H1 (cell line): ENCODE measurements at regions not wholly inside any gene's neighbourhood (a gene's known extent, or its start where the extent isn't known, plus 50 kb on each side); places are given as distances from the start of the nearest gene placed in this dataset.

Experiments
- CTCF ChIA-PET: fragments of 300-600 bp; sonication (Branson Sonifier 250); formaldehyde crosslinking; loops from one replicate; lab custom pipeline; 2021; ENCODE audit not compliant: partially characterized antibody; lab: Charles Lee
- POLR2A ChIA-PET: fragments of 300-600 bp; sonication (Branson Sonifier 250); formaldehyde crosslinking; loops from one replicate; lab custom pipeline; 2021; ENCODE audit warnings: inconsistent platforms; ENCODE audit not compliant: partially characterized antibody; lab: Charles Lee
- DNase-seq, 2 experiments: peaks; one replicate each; pipeline versions ENCODE4 v3.0.0 to v3.0.0-alpha.2; 2010 to 2022; ENCODE audit warnings: low spot score in 2 of 2, low read depth in 1 of 2, mixed read lengths in 1 of 2
- FAIRE-seq: peaks from 2 replicates; lab custom pipeline; 2011; peaks lifted over from hg19 to GRCh38; lab: Jason Lieb, UNC
- H2AFZ ChIP-seq: 2 replicates; pipeline ENCODE4 v1.8.1; 2012; ENCODE audit warnings: low read length, inconsistent platforms
- H2AK5ac ChIP-seq: 2 replicates; pipeline ENCODE4 v1.6.1; 2013; ENCODE audit warnings: low read depth, low read length
- H2BK120ac ChIP-seq: replicated peaks from 2 replicates; pipeline ENCODE3; 2013; ENCODE audit warnings: low read depth, low read length, inconsistent platforms
- H2BK12ac ChIP-seq: 2 replicates; pipeline ENCODE4 v1.6.1; 2013; ENCODE audit warnings: low read depth, low read length
- H2BK15ac ChIP-seq: 2 replicates; pipeline ENCODE4 v1.6.1; 2013; ENCODE audit warnings: low read length
- H2BK20ac ChIP-seq: 2 replicates; pipeline ENCODE4 v1.6.1; 2013; ENCODE audit warnings: low read length
- H2BK5ac ChIP-seq: 2 replicates; pipeline ENCODE4 v1.6.1; 2013; ENCODE audit warnings: low read depth, low read length
- H3K14ac ChIP-seq: 2 replicates; pipeline ENCODE4 v1.6.1; 2013; ENCODE audit warnings: inconsistent platforms; ENCODE audit not compliant: insufficient read length
- H3K18ac ChIP-seq: 2 replicates; pipeline ENCODE4 v1.6.1; 2013; ENCODE audit warnings: low read length; ENCODE audit errors: extremely low read depth
- H3K23ac ChIP-seq: 2 replicates; pipeline ENCODE4 v1.6.1; 2013; ENCODE audit warnings: inconsistent platforms; ENCODE audit not compliant: insufficient read length
- H3K23me2 ChIP-seq: 2 replicates; pipeline ENCODE4 v1.6.1; 2013; ENCODE audit warnings: low read depth, low read length
- H3K27ac ChIP-seq: 2 replicates; pipeline ENCODE4 v1.6.1; 2011; ENCODE audit warnings: low read depth, low read length, inconsistent platforms
- H3K27me3 ChIP-seq, 4 experiments: replicated peaks in 1 of 4; 1 replicate in 1 of 4; 2 replicates in 3 of 4; pipeline versions ENCODE4 v1.6.1 to v1.8.1; 2011 to 2013; ENCODE audit warnings: low read length in 3 of 4, mild to moderate bottlenecking in 3 of 4, inconsistent platforms in 2 of 4, mixed read lengths in 2 of 4, moderate library complexity in 1 of 4; ENCODE audit not compliant: control insufficient read depth in 3 of 4, insufficient read depth in 3 of 4; ENCODE audit errors: extremely low read depth in 1 of 4
- H3K36me3 ChIP-seq, 4 experiments: 2 replicates each; pipeline versions ENCODE4 v1.6.1 to v1.8.1; 2011 to 2013; ENCODE audit warnings: mild to moderate bottlenecking in 4 of 4, low read length in 3 of 4, moderate library complexity in 2 of 4, control low read depth in 1 of 4, inconsistent platforms in 1 of 4; ENCODE audit not compliant: insufficient read depth in 4 of 4, control insufficient read depth in 2 of 4
- H3K4ac ChIP-seq: replicated peaks from 2 replicates; pipeline ENCODE3; 2013; ENCODE audit warnings: low read length, low read depth, mixed read lengths, inconsistent platforms; ENCODE audit not compliant: insufficient read length
- H3K4me1 ChIP-seq, 4 experiments: replicated peaks in 1 of 4; 1 replicate in 1 of 4; 2 replicates in 3 of 4; pipeline versions ENCODE4 v1.6.1 to v1.8.1; 2011 to 2013; ENCODE audit warnings: low read length in 3 of 4, inconsistent platforms in 2 of 4, mixed read lengths in 1 of 4; ENCODE audit not compliant: insufficient read depth in 4 of 4, control insufficient read depth in 3 of 4
- H3K4me2 ChIP-seq, 2 experiments: 2 replicates each; pipeline versions ENCODE4 v1.6.1 to v1.8.1; 2011 to 2013; ENCODE audit warnings: low read depth in 2 of 2, low read length in 2 of 2, control low read depth in 1 of 2, inconsistent platforms in 1 of 2, mild to moderate bottlenecking in 1 of 2; ENCODE audit not compliant: insufficient read depth in 1 of 2
- H3K4me3 ChIP-seq, 4 experiments: fragments of 200-600, 300-600 bp in 1 of 4; sonication (generic), shearing (Covaris generic), sonication (Bioruptor Twin) in 1 of 4; 2 replicates each; pipeline versions ENCODE4 v1.5.1 to v1.8.1; 2011 to 2016; ENCODE audit warnings: low read length in 4 of 4, low read depth in 3 of 4, control low read depth in 2 of 4, inconsistent platforms in 2 of 4, mild to moderate bottlenecking in 2 of 4, mixed read lengths in 1 of 4, moderate library complexity in 1 of 4; ENCODE audit not compliant: insufficient read depth in 2 of 4; ENCODE audit errors: extremely low read depth in 1 of 4
- H3K56ac ChIP-seq: replicated peaks from 2 replicates; pipeline ENCODE3; 2013; ENCODE audit warnings: low read depth, mild to moderate bottlenecking, mixed read lengths, low read length, inconsistent platforms; ENCODE audit not compliant: insufficient read length
- H3K79me1 ChIP-seq: 2 replicates; pipeline ENCODE4 v1.6.1; 2013; ENCODE audit warnings: low read depth, low read length, control low read depth
- H3K79me2 ChIP-seq, 2 experiments: 2 replicates each; pipeline versions ENCODE4 v1.6.1 to v1.8.1; 2012 to 2013; ENCODE audit warnings: low read length in 2 of 2, mild to moderate bottlenecking in 2 of 2, inconsistent platforms in 1 of 2; ENCODE audit not compliant: insufficient read depth in 2 of 2, control insufficient read depth in 1 of 2
- H3K9ac ChIP-seq, 4 experiments: replicated peaks in 1 of 4; 1 replicate in 1 of 4; 2 replicates in 3 of 4; pipeline versions ENCODE4 v1.6.1 to v1.8.1; 2011 to 2013; ENCODE audit warnings: low read depth in 3 of 4, low read length in 3 of 4, control low read depth in 2 of 4, mild to moderate bottlenecking in 2 of 4, moderate library complexity in 2 of 4, inconsistent platforms in 1 of 4; ENCODE audit errors: extremely low read depth in 1 of 4
- H3K9me3 ChIP-seq, 2 experiments: 2 replicates each; pipeline versions ENCODE4 v1.6.1 to v1.8.1; 2012 to 2013; ENCODE audit warnings: mild to moderate bottlenecking in 2 of 2, moderate library complexity in 2 of 2, control low read depth in 1 of 2, inconsistent platforms in 1 of 2, low read depth in 1 of 2, low read length in 1 of 2, mixed read lengths in 1 of 2; ENCODE audit not compliant: insufficient read depth in 2 of 2
- H4K20me1 ChIP-seq, 2 experiments: replicated peaks in 1 of 2; 2 replicates each; pipeline versions ENCODE3 to v1.8.1; 2011 to 2013; ENCODE audit warnings: inconsistent platforms in 2 of 2, low read length in 2 of 2, mild to moderate bottlenecking in 1 of 2; ENCODE audit not compliant: insufficient read depth in 2 of 2, control insufficient read depth in 1 of 2
- H4K5ac ChIP-seq: 2 replicates; pipeline ENCODE4 v1.6.1; 2013; ENCODE audit warnings: low read length, low read depth, mixed read lengths, inconsistent platforms; ENCODE audit not compliant: insufficient read length
- H4K8ac ChIP-seq: 2 replicates; pipeline ENCODE4 v1.8.0; 2013; ENCODE audit warnings: mild to moderate bottlenecking, moderate library complexity, low read length, inconsistent platforms; ENCODE audit not compliant: insufficient read depth; ENCODE audit errors: extremely low read depth
- H4K91ac ChIP-seq: replicated peaks from 2 replicates; pipeline ENCODE3; 2013; ENCODE audit warnings: low read length, mixed read lengths, inconsistent platforms; ENCODE audit not compliant: insufficient read length
- WGBS, 2 experiments: shearing (Covaris generic) in 1 of 2; methylation state at CpG; one replicate each; pipeline versions ENCODE4 v1.1.6 to v1.1.7; 2013 to 2015; ENCODE audit warnings: low lambda C conversion rate in 2 of 2, mixed read lengths in 2 of 2, inconsistent platforms in 1 of 2, low coverage in 1 of 2, missing lambda C conversion rate in 1 of 2; ENCODE audit not compliant: insufficient replicate concordance in 2 of 2, insufficient coverage in 1 of 2, insufficient read length in 1 of 2; ENCODE audit errors: extremely low coverage in 1 of 2, missing lambda C conversion rate in 1 of 2; 5-methylcytosine and 5-hydroxymethylcytosine counted together

GRCh38 chr7:117962366-117962994 lies 89.2 kb upstream of the CTTNBP2 start:
- Histone ChIP-seq H4K20me1 (no peaks in the 10 kb centered on the region), H4K8ac (no peak overlapping the region), H2BK15ac (no peak overlapping the region), H3K23me2 (no peaks in the 10 kb centered on the region), H4K5ac (no peak overlapping the region), H3K4ac (no peak overlapping the region), H3K23ac (no peak overlapping the region), H4K91ac (no peak overlapping the region), H3K36me3 (no peaks in the 10 kb centered on the region), H3K27ac (no peak overlapping the region), H2BK20ac (no peak overlapping the region), H3K4me1 (peaks cover 0 to 15% (median 9%) of the 10 kb centered on the region in 4 experiments; a peak in 5 of 7 replicates), H2BK5ac (no peak overlapping the region), H2BK12ac (no peak overlapping the region), H3K79me2 (no peaks in the 10 kb centered on the region), H3K9me3 (no peaks in the 10 kb centered on the region), H3K27me3 (no peaks in the 10 kb centered on the region), H2BK120ac (peak overlapping the region; percentile 79), H3K4me3 (no peak overlapping the region), H2AFZ (no peak overlapping the region; the same call in 1 of the 2 replicates), H3K56ac (no peak overlapping the region), H3K4me2 (no peak overlapping the region), H3K18ac (no peak overlapping the region), H3K79me1 (no peaks in the 10 kb centered on the region), H3K14ac (no peak overlapping the region), H2AK5ac (no peak overlapping the region), H3K9ac (no peak overlapping the region)
- DNase-seq (no peak), FAIRE-seq (no peak)
- ChIA-PET POLR2A (no interaction called here), CTCF (interaction anchor here (0.8 to 1.8 kb wide), 2 partner anchors 13 to 31 kb away, joined by 3 to 7 read pairs; no protein-coding TSS in a partner anchor)
- 79% methylated on average over 5 of the region's 5 CpGs; no CpG with 5 or more reads in 1 of the 2 experiments for WGBS, 2 experiments
